NCI-H748 treated with DMSO at 0.1 percent for 48 hours (cell line): ENCODE measurements at regions not wholly inside any gene's neighbourhood (a gene's known extent, or its start where the extent isn't known, plus 50 kb on each side); places are given as distances from the start of the nearest gene placed in this dataset.
"Not testable (repeated sequence)": the region's sequence is repeated elsewhere in the genome, so short reads cannot be mapped to it uniquely, and the experiment has no call there.

ENCODE experiments used
- DNase-seq: peaks from one replicate; lab custom pipeline; 2025; lab: John Stamatoyannopoulos, UW

DNA sequence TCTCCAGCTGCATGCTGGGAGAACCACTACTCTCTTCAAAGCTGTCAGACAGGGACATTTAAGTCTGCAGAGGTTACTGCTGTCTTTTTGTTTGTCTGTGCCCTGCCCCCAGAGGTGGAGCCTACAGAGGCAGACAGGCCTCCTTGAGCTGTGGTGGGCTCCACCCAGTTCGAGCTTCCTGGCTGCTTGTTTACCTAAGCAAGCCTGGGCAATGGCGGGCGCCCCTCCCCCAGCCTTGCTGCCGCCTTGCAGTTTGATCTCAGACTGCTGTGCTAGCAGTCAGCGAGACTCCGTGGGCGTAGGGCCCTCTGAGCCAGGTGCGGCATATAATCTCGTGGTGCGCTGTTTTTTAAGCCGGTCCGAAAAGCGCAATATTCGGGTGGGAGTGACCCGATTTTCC lies 215.0 kb downstream of the STIM2 start:
- DNase-seq: not testable (repeated sequence)

DNA sequence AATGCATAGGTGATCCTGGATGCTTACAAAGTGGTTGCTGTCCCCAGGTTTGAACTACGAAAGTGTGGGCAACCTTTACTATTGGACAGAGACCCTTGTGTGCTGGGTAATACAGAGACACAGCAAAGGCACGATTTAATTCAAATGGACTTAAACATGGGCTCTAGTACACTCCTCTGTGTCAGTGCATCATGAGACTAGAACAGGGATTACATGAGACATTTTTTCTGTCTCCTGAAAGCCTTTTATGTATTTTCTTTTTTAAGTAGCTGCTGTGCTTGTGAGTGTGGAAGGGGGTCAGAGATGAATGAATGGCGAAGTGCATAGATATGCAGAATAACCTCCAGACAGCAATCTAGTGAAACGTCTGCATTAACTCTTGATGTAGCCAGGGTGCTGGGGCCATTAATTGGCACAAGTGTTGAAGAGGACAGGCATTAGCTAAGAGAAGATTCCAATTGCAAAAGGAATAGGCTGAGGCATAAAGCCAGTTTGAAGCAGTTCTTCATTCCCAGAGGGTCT lies 218.4 kb downstream of the STIM2 start:
- DNase-seq: no peak

GRCh38 chr4:27081675-27082586 lies 221.3 kb downstream of the STIM2 start:
- no peak for DNase-seq

DNA sequence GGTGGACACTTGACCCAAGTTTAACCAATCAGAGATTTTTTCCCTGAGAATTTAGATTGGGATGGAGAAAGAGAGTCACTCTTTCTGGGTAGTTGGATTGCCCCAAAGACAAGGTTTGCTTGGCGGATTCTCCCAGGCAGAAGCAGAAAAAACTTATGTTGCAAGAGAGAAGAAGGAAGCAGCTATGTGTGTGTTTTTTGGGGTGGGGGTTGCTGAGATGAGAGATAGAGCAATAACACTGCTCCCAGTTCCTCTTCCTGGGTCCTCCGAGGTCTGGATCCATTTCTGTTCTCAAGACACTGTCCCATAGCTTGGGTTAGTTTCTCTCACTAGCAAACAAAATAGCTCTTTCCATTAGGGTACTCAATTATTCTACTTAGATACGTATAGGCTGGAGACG lies 222.1 kb downstream of the STIM2 start:
- DNase-seq: no peak

DNA sequence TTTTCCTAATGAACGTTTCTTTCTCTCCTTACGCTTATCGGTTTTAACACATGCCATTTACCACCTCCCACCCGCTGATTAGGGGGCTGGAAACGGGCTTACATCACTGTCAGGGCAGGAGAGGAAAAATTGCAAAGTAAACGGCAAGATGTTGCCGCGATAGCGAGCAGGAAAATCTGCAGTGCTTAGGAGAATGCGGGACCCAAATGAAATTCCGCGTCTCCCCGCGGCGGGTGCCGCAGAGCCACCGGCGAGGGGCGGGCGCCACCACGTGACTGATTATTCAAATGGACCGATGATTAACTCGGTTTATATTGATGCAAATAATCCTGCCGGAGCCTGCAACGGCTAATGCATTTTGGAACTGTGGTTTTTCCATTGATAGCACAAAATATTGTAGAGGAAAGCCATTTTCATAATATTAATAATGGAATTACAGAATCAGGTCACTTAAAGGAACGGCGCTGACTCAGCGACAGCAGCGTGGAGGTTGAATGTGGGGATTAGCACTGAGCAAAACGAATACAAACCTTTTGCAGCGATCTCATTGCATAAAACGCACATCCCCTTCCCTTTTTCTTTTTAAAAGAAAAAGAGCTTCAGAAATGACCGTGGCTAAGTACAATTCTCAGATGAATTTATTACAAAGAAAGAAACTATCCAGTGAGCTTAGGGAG lies 224.2 kb downstream of the STIM2 start:
- DNase-seq: no peak

DNA sequence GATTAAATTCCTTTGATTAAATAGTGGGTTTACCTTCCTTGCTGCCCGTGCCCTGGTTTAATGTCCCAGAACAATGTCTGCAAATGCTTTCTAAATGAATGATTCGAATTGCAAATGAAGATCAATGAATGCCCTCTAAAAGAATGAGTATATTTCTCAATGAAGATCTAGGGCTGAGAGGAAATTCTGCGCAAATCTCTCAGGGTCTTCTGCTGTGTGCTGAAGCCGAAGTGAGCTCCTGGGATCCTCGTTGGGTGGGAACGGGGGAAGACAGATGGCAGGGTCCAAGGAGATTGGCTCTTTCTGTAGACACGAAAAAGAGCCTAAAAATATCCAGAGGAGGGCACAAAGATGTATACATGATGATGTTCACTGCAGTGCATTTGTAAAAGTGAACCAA lies 224.8 kb downstream of the STIM2 start:
- DNase-seq: no peak

DNA sequence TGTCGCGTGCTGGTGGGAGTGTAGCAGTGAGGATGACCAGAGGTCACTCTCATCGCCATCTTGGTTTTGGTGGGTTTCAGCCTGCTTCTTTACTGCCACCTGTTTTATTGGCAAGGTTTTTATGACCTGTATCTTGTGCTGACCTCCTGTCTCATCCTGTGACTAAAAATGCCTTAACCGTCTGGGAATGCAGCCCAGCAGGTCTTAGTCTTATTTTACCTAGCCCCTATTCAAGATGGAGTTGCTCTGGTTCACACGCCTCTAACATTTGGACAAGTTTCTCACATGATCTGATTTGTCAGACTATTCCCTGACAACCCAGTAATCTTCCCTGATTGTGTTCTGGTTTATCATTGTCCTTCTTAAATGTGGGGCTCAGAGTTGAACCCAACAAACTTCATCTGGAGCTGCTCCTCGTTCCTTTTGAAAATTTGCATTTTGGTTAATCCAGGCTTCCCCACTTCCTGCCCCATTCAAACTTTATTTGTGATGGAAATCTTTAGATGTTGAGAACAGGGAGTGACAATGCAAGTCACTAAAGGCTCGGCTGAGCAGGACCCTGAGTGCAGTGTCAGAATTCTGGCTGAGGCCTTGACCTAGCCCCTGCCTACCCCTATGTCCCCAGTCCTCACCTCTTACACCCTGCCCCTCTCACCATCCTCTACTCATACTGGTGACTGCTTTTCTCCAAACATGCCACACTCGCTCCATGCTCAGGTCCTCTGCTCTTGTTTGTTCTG lies 226.8 kb downstream of the STIM2 start:
- DNase-seq: no peak

GRCh38 chr4:27088491-27088890 lies 227.8 kb downstream of the STIM2 start:
- DNase-seq: no peak

- no peak for DNase-seq
Measured at GRCh38 chr4:27089186-27089585, 228.5 kb downstream of the STIM2 start.

- no peak for DNase-seq
Measured at GRCh38 chr4:27090406-27090805, 229.8 kb downstream of the STIM2 start.

GRCh38 chr4:27094224-27094623 lies 233.6 kb downstream of the STIM2 start:
- DNase-seq: no peak

- DNase-seq: no peak
Measured at GRCh38 chr4:27094783-27095182, 234.1 kb downstream of the STIM2 start.

GRCh38 chr4:27096142-27096824 lies 235.6 kb downstream of the STIM2 start:
- DNase-seq: no peak

DNA sequence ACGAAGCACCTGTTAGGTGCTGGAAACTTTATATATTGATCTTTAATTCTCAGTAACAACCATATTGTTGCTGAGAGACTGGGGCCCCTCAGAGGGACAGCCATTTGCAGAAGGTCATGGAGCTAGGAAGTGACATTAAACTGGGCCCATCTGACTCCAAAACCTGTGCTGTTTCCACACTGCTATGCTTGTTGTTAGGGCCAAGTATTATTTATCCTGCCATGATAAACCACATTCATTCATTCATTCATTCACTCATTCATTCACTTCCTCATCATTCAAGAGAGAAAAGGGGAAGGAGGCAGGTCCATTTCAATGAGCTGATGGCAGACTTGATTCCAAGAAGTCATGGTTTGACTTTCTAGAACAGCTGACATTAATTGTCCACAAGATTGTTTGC lies 237.4 kb downstream of the STIM2 start:
- no peak for DNase-seq

- no peak for DNase-seq
Measured at GRCh38 chr4:27100713-27101112, 240.1 kb downstream of the STIM2 start.

DNA sequence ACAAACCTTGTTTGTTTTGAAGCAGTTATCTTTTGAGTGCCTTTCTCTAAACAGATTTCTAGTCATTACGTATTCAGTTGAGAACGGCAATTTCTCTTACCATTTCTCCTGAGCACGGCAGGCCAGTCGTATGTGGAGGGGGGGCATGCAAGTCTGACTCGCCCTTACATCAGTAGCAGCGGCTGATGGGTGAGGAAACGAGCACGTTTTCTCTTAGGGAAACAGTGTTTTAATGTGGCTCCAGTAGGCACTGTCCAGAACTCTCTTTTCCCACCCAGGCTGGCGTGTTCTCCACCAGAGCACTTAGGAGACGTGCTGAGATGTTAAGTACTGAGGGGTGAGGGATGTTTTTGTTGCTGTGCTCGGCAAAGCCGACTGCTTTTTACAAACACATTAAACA lies 240.5 kb downstream of the STIM2 start:
- no peak for DNase-seq

- no peak for DNase-seq
Measured at GRCh38 chr4:27101561-27101960, 240.9 kb downstream of the STIM2 start.

DNA sequence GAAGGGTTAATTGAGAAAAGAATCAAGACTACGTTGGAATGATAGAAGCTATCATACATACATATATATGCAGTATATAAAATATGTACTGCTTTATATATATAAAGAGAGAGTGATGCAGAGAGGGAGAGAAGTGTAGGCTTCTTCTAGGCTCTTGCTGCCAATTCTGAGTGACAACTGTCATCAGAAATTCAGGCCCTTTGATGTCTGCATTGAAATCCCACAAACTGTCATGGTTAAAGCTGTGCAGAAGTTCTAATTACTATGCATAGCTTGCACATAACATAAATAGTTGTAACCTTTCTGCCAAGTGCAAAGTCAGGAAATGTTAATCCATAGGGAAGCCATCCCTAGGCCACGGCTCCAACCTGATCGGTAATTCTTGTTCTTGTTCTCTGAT lies 251.0 kb downstream of the STIM2 start:
- DNase-seq: no peak

- no peak for DNase-seq
Measured at GRCh38 chr4:27112587-27112986, 251.9 kb downstream of the STIM2 start.

DNA sequence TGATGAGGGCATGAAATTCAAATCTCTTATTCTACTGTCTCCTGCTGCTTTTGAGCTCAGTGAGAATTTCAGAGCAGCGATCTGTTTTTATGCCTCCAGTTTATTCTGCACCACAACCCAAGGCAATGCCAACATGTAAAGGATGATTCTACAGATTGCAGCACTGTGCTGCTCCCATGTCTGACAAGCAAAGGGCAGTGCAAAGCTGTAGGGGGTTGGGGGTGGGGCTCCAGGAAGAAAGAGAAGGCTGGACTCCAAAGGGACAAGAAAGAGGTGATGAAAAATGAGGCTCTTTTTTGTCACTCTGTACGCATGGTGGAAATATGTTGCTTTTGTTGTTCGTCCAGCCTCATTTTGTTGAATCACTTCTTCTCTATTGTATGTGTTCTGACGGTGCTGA lies 254.6 kb downstream of the STIM2 start:
- DNase-seq: no peak

DNA sequence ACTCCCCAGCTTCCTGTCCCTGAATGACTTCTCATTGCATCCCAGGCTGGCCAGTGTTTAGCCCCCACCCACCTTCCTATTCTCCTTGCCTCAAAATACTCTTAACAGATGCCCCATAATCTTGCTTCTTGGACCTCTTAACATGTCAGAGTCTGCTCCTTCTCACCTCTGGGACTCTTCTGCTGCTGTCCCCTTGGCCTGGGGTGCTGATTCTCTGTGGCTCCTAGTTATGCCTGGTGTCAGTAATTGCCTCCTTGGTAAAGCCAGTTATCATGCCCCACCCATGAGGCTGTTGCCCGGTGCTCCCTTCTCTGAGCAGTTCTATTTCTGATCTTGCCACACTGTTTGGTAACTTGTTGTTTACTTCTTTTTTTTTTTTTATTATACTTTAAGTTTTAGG lies 256.8 kb downstream of the STIM2 start:
- DNase-seq: no peak

GRCh38 chr4:27119239-27119638 lies 258.6 kb downstream of the STIM2 start:
- DNase-seq: no peak
